Pancreas (tissue), 10 donors: ENCODE measurements at regions not wholly inside any gene's neighbourhood (a gene's known extent, or its start where the extent isn't known, plus 50 kb on each side); places are given as distances from the start of the nearest gene placed in this dataset.

Experiments used
- ATAC-seq, 4 donors: fragments of 200-7000 bp; cut with Tn5 transposase; one replicate each; pipeline versions ENCODE4 v1.8.0 to v1.9.1; 2020; ENCODE audit warnings: mild to moderate bottlenecking in 4 of 4, moderate library complexity in 4 of 4
- DNase-seq, 6 donors: peaks; one replicate each; pipeline ENCODE4 v3.0.0-alpha.2; 2020
- FAIRE-seq: peaks from 2 replicates; lab custom pipeline; 2012; peaks lifted over from hg19 to GRCh38; lab: Jason Lieb, UNC
- H3K27ac ChIP-seq, 4 donors: fragments of 200-600 bp; sonication (generic); 1 replicate in 3 of 4; 2 replicates in 1 of 4; pipeline versions ENCODE4 v1.5.0 to v1.8.0; 2020
- H3K27me3 ChIP-seq, 4 donors: fragments of 200-600 bp; one replicate each; pipeline ENCODE4 v1.8.0; 2021
- H3K36me3 ChIP-seq, 3 donors: fragments of 200-600 bp; sonication (generic) in 1 of 3; one replicate each; pipeline versions ENCODE4 v1.5.0 to v1.8.0; 2020 to 2021
- H3K4me1 ChIP-seq, 3 donors: fragments of 200-600 bp; one replicate each; pipeline ENCODE4 v1.8.0; 2021
- H3K4me3 ChIP-seq, 4 donors: fragments of 200-600 bp; sonication (generic) in 2 of 4; one replicate each; pipeline versions ENCODE4 v1.5.0 to v1.8.0; 2020 to 2021
- H3K9me3 ChIP-seq, 4 donors: fragments of 200-600 bp; one replicate each; pipeline ENCODE4 v1.8.0; 2021
- CTCF ChIP-seq, 4 donors: fragments of 200-600 bp; sonication (generic) in 3 of 4; IDR thresholded peaks; one replicate each; pipeline versions ENCODE4 v1.5.0 to v1.8.0; 2021; ENCODE audit warnings: antibody characterized with exemption in 4 of 4
- WGBS, 2 donors: extraction: QIAGEN DNeasy Blood & Tissue Kit; methylation state at CpG; one replicate each; pipeline ENCODE4 v1.1.7; 2013; 5-methylcytosine and 5-hydroxymethylcytosine counted together
- intact Hi-C, 3 donors: fragments of 100-400 bp; cut with DNase I; formaldehyde crosslinking; loops; one replicate each; pipeline versions ENCODE4 v1.11.1 to v1.14.2; 2022
- donor health status: healthy with polysubstance abuse.
- donor health status: DM: no; HTN: no; CAD: no; lungs with moderate emphysema.
- donor health status: DM: no; HTN: no; CAD: no.
- donor health status: control.
- donor health status: control.
- donor health status: Bipolar disorder and iron deficiency.
- donor health status: DM: yes; HTN: yes; CAD: no.
- donor health status: DM: no; HTN: no; CAD: no.
- donor health status: DM: no; HTN: no; CAD: no.
- donor health status: DM: yes; HTN: yes; CAD: no.

- TF ChIP-seq CTCF (IDR thresholded peaks at IDR 0.05): no peak
- DNase-seq (no peak), FAIRE-seq (no peak), ATAC-seq (no peak)
- Histone ChIP-seq H3K36me3 (no peaks in the 10 kb centered on the region), H3K4me3 (no peak overlapping the region), H3K27ac (no peak overlapping the region), H3K4me1 (no peaks in the 10 kb centered on the region), H3K9me3 (no peaks in the 10 kb centered on the region), H3K27me3 (peaks cover 0 to 4% (median 0%) of the 10 kb centered on the region in 4 donors)
- 33 to 60% methylated on average over 2 of the region's 2 CpGs for WGBS, 2 donors
- intact Hi-C loops: no loop called here
Observed at GRCh38 chr5:156164306-156164705, 162.7 kb upstream of the SGCD start.

GRCh38 chr5:156169495-156169894 lies 157.5 kb upstream of the SGCD start:
- no peak overlapping the region for H3K27ac ChIP-seq
- TF ChIP-seq CTCF (IDR thresholded peaks at IDR 0.05): no peak
- H3K27me3 ChIP-seq: no peaks in the 10 kb centered on the region
- H3K4me3 ChIP-seq: no peak overlapping the region
- FAIRE-seq (no peak), ATAC-seq (no peak), DNase-seq (no peak)
- H3K4me1 ChIP-seq: no peaks in the 10 kb centered on the region
- no peaks in the 10 kb centered on the region for H3K36me3 ChIP-seq
- WGBS, 2 donors: 61 to 85% methylated on average over 1 of the region's 1 CpG
- H3K9me3 ChIP-seq: no peaks in the 10 kb centered on the region
- intact Hi-C loops: no loop called here

- intact Hi-C loops: no loop called here
- no peaks in the 10 kb centered on the region for H3K36me3 ChIP-seq
- DNase-seq (no peak), ATAC-seq (no peak), FAIRE-seq (no peak)
- no peaks in the 10 kb centered on the region for H3K27me3 ChIP-seq
- no peaks in the 10 kb centered on the region for H3K4me1 ChIP-seq
- 73 to 87% methylated on average over 4 of the region's 4 CpGs for WGBS, 2 donors
- no peak overlapping the region for H3K4me3 ChIP-seq
- no peak overlapping the region for H3K27ac ChIP-seq
- no peak for TF ChIP-seq CTCF (IDR thresholded peaks at IDR 0.05)
- no peaks in the 10 kb centered on the region for H3K9me3 ChIP-seq
Observed at GRCh38 chr5:156170351-156170961, 156.5 kb upstream of the SGCD start.

GRCh38 chr5:156174225-156174624 lies 152.7 kb upstream of the SGCD start:
- DNase-seq (no peak), FAIRE-seq (no peak), ATAC-seq (no peak)
- no peaks in the 10 kb centered on the region for H3K27me3 ChIP-seq
- intact Hi-C loops: no loop called here
- 54 to 55% methylated on average over 2 of the region's 2 CpGs for WGBS, 2 donors
- H3K36me3 ChIP-seq: no peaks in the 10 kb centered on the region
- H3K27ac ChIP-seq: no peak overlapping the region
- TF ChIP-seq CTCF (IDR thresholded peaks at IDR 0.05): no peak
- no peaks in the 10 kb centered on the region for H3K4me1 ChIP-seq
- H3K9me3 ChIP-seq: no peaks in the 10 kb centered on the region
- H3K4me3 ChIP-seq: no peak overlapping the region

- no peak for FAIRE-seq
- no peak overlapping the region for H3K4me3 ChIP-seq
- ATAC-seq: no peak
Observed at GRCh38 chr5:156178117-156178516, 148.8 kb upstream of the SGCD start.

More at GRCh38 chr5:156178117-156178516, 148.8 kb upstream of the SGCD start:
- Histone ChIP-seq H3K27me3 (peaks cover 0 to 2% (median 0%) of the 10 kb centered on the region in 4 donors), H3K27ac (no peak overlapping the region), H3K36me3 (no peaks in the 10 kb centered on the region), H3K4me1 (no peaks in the 10 kb centered on the region), H3K9me3 (no peaks in the 10 kb centered on the region)
- intact Hi-C loops: no loop called here
- DNase-seq: no peak
- WGBS, 2 donors: 37 to 49% methylated on average over 5 of the region's 5 CpGs
- no peak for TF ChIP-seq CTCF (IDR thresholded peaks at IDR 0.05)
